22Rv1 (cell line): ENCODE measurements at regions not wholly inside any gene's neighbourhood (a gene's known extent, or its start where the extent isn't known, plus 50 kb on each side); places are given as distances from the start of the nearest gene placed in this dataset.

ENCODE experiments used
- H3K27ac ChIP-seq: fragments of 450-650 bp; 2 replicates; pipeline ENCODE4 v1.5.1; 2017
- ZFX ChIP-seq: fragments of 450-650 bp; IDR thresholded peaks from 2 replicates; pipeline ENCODE4 v1.6.1; 2017; ENCODE audit warnings: antibody characterized with exemption, borderline replicate concordance
- TF ChIP-seq, protein P1 (sequence below): fragments of 450-650 bp; IDR thresholded peaks from 2 replicates; pipeline ENCODE4 v1.5.1; 2017; ENCODE audit warnings: mild to moderate bottlenecking

DNA sequence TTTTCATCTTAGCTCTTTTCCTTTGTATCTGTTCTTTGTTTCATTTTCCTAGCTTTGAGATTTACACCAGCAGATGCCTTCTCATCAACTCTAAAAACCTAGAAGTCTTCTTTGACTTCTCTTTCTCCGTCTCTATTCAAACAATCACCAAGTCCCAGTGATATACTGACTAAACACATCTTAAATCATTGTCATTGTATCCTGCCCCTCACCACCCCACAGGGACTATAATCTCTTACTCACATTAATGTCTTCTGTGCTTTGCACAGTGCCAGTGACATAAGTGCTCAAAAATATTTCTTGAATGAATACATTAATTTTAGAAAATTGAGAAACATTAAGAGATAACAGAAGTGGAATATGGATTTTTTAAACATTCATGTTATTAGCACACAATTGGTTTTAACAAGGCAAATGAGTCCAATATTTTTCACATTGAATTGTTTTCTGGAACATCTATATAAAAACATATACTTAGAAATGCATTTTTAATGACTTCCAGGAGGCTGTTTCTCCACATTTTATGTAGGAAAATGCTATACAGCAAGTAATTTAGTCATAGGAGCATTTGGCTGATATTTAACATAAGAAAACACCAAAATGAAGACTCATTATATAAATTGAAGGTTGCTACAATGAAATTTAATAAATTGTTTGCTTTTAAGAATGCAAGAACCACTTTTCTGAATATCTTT, 472.8 kb upstream of the PRICKLE1 start:
- no peak overlapping the region for H3K27ac ChIP-seq
- no peak for TF ChIP-seq ZFX
- TF ChIP-seq, protein P1, sequence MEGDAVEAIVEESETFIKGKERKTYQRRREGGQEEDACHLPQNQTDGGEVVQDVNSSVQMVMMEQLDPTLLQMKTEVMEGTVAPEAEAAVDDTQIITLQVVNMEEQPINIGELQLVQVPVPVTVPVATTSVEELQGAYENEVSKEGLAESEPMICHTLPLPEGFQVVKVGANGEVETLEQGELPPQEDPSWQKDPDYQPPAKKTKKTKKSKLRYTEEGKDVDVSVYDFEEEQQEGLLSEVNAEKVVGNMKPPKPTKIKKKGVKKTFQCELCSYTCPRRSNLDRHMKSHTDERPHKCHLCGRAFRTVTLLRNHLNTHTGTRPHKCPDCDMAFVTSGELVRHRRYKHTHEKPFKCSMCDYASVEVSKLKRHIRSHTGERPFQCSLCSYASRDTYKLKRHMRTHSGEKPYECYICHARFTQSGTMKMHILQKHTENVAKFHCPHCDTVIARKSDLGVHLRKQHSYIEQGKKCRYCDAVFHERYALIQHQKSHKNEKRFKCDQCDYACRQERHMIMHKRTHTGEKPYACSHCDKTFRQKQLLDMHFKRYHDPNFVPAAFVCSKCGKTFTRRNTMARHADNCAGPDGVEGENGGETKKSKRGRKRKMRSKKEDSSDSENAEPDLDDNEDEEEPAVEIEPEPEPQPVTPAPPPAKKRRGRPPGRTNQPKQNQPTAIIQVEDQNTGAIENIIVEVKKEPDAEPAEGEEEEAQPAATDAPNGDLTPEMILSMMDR: no peak

DNA sequence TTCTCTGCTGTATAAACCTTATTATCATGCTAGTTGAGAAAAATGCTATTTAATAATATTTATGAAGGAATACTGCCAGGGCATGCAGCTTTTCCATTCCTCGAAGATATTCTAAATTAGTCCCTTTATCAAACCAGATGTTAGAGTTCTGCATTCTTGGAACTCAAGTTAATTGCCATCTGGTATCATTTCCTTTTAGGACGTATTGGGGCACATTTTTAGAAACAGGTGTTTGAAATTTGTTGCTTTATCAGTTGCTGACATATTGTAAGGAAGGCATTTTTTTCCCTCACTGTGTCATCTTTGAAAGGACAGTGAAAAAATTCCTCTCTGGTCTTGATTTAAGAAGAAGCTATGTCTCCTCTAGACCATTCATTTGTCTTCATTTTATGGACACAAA, 471.2 kb upstream of the PRICKLE1 start:
- H3K27ac ChIP-seq: no peak overlapping the region
- TF ChIP-seq, protein P1: no peak
- no peak for TF ChIP-seq ZFX

DNA sequence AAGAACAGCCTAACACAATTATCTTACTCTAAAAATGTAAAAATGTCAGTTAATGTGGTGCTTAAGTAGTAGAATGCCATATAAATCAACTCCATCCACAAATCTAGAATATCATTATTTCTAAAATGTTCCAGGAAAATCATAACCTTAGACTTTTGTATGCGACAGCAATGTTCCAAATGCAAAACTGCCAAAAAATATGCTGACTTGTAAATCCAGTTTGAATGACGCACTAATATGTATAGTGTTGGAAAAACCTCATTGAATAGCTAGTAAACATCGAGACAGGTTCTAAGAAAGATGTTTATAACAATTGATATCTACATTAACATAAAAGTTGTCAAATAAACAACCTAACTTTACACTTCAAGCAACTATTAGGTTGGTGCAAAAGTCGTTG, 469.1 kb upstream of the PRICKLE1 start:
- H3K27ac ChIP-seq: no peak overlapping the region
- TF ChIP-seq, protein P1: no peak
- TF ChIP-seq ZFX: no peak

DNA sequence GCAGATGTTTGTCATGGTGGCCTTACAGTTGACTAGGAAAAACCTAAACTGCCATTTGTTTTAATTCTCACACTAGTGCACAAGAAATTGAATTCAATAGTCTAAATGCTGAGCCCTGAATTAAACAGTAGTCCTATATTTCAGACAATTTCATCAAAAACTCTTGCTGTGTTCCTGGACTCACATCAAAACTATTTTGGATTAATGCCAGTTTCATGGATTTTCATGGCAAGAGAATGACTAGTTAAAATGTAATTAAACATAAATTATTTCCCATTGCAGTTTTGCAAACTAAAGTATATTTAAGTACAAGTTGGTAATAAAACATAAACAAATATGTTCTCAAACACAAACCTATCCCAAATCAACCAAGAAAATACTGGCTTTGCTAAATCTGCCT, 468.0 kb upstream of the PRICKLE1 start:
- TF ChIP-seq ZFX: no peak
- TF ChIP-seq, protein P1: no peak
- H3K27ac ChIP-seq: no peak overlapping the region

DNA sequence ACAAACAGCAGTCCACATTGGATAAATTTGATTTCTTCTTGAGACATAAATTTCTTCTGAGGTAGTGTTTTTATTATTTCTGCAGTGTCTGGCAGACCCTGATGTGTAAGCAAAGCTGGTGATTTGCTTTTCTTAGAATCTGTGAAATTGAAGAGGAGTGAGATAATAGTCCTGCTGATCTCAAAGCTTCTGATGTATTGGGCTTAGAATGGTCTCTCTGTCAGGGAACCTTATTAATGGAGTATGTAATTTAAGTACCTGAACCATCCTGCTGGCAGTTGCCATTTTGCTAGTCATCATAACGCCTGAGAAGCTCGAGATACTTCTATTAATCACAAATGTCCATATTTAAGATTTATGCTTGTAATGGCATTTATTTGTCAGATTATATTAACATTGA, 464.5 kb upstream of the PRICKLE1 start:
- TF ChIP-seq ZFX: no peak
- TF ChIP-seq, protein P1: no peak
- no peak overlapping the region for H3K27ac ChIP-seq

DNA sequence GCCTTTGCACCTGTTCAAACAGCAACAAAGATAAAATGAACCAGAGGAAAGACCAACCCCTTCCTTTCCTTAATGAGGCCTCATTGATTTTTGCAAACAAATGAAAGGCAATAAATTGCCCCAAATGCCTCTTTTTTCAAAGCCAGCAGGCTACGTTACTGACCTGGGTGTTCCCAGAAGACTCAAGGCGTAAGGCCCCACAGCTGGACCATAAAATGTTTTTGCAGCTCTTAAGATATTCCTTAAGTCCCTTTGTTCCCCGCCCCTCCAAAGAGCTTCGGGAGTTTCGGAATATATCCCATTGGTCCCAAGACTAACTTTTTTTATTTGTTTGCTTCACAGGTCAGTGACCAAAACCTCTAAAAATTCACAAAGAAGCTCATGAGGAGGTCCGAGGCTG, 462.9 kb upstream of the PRICKLE1 start:
- no peak overlapping the region for H3K27ac ChIP-seq
- TF ChIP-seq, protein P1: no peak
- TF ChIP-seq ZFX: no peak

DNA sequence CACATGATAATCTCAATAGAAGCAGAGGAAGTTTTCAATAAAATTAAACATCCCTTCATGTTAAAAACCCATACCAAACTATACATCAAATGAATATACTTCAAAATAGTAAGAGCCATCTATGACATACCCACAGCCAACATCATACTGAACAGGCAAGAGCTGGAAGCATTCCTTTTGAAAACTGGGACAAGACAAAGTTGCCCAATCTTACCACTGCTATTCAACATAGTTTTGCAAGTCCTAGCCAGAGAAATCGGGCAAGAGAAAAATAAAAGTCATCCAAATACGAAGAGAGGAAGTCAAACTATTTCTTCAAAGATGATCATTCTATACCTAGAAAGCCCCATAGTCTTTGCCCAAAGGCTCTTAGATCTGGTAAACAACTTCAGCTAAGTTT, 454.7 kb upstream of the PRICKLE1 start:
- no peak overlapping the region for H3K27ac ChIP-seq
- TF ChIP-seq, protein P1: no peak
- TF ChIP-seq ZFX: no peak
